ENCODE measurements at regions not wholly inside any gene's neighbourhood (a gene's known extent, or its start where the extent isn't known, plus 50 kb on each side); places are given as distances from the start of the nearest gene placed in this dataset.
"Not testable (repeated sequence)": the region's sequence is repeated elsewhere in the genome, so short reads cannot be mapped to it uniquely, and the experiment has no call there.

DNA sequence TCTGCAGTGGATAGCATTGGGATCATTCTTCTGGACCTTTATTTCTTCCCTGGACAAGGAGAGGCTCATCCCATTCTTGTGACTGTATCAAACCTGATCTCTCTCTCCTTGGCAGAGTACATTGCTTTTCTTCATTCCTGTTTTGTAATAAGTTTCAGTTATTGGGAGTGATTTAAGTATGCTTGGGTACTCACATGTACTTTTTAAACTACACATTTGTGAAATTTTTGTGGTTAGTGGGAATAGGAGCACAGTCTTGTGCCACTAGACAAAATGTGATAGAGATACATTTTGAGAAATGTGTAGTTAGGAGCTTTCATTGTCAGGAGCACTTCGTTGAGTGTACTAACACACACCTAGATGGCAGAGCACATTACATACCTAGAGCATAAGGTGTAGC lies 262.6 kb downstream of the C3orf38 start:
- DNase-seq: no peak

DNA sequence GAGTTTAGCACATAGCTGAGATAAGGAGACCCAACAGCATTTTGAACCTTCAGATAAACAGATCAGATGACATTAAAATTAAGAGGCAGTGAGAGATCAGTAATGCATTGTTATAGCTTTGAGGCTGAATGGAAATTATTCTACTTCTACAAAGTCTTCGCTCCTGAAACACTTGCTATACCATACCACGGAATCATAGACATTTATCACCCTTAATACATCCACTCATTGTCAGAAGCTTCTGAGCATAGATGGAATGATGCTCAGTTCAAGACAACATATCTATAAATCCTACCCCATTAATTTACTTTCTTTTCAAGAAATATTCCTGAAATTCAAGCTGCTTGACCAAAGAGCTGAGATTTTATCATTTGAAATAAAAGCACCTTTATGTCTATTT lies 266.7 kb downstream of the C3orf38 start:
- no peak for DNase-seq

DNA sequence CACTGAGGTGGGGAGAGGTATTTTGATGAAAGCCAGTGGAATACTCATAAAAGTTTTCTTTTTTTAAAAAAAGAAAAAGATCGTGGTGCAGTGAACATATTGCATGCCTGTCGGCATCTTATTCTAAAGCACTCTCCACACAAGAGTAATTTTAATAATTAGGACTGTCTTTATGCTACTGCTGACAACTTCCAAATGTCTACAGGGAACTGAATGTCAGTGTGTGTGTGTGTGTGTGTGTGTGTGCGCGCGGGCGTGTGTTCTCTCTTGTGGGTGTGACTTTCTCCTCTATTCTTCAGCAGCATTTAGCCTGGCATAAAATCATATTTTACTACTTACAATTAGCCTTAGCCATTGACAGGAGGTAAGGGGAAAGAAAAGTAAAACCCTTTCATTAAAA lies 268.5 kb downstream of the C3orf38 start:
- no peak for DNase-seq

DNA sequence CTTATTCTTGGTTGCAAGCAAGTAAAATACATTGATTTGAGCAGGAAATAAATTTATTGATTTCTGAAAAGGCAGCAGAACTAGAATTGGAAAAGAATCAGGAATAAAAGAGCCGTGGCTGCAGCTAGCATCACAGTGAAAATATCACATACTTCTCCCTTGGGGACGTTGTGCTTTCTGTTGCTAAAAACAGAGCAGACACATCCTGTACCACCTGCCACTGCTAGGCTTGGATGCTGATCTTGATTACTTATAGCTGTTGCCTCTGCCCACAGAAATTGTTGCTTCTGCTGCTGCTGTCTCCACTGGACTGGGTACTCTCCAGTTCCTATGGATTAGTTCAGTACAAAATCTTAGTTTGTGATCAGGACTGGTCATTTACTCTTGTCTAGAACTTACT lies 283.8 kb downstream of the C3orf38 start:
- DNase-seq: no peak

DNA sequence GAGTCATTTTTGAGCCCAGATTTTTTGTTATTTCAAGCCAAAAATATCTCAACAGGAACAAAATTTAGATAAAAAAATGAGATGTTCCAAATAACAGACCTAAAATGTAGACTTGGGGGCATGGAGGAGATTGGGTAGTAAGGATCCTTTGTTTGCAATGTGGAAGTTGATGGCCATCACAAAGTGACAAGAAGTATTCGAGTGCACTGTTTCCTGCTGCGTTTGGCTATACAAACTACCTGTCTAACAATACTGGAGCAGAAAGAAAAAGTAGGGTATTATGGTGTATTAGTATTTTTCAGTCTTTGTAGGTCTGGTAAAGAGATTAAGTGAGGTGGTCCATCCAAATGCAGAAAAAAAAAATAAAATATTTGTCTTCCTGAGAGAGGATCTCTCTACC lies 284.2 kb downstream of the C3orf38 start:
- no peak for DNase-seq

- no peak for DNase-seq
Measured at GRCh38 chr3:88440701-88441100, 290.9 kb downstream of the C3orf38 start.

DNA sequence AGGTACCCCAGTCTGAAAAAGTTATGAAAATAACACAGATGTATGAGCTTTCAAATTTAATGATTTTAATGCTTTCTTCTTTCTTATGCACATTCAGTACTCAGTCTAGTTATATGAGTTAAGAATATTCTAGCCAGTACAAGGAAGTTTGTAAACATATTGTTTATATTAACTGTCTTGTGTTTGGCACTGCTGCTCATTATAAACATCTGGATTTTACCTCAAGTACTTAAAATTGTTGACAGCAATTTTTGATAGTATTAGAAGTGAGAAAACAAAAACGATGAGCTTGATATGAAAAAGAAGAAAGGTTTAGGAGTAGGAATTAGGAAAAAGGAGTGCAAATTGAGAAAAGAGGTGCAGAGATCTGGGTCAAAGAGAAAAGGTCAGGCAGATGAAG lies 293.3 kb downstream of the C3orf38 start:
- no peak for DNase-seq

DNA sequence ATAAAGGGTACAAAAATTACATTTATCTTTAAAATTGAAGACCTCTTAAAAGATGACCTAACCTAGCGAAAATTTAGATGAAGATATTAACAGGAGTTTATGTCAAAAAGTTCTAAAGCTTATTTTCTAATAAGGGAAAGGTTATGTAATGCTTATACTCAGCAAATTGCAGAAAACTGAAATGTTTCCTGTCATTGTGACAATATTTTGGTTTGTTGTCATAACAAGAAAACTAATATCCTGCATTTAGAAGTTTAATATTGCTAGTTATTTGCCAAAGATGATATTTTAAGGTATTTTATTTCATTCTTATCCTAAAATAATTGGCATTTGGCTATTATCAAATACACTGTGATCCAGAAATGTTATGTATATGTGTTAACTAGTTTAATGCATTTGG lies 294.5 kb downstream of the C3orf38 start:
- DNase-seq: no peak

DNA sequence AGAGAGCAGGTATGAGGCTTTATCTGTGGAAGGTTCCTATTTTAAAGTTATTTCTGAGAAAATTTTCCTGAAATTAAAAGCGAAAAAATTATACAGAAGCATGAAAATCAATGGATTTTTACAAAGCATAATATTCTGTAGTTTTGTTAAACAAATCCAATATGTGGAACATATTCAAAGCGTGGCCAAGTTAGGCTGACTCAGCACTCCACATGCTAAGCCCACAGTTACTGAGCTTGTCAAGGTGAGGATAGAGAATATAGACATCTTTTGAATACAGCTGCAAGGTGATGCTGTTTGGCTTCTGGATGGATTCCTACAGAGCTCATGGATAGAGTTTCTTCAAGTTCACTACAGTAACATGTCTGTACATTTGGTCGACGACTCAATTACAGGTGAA lies 302.5 kb downstream of the C3orf38 start:
- DNase-seq: no peak

- no peak for DNase-seq
Measured at GRCh38 chr3:88460369-88460768, 310.6 kb downstream of the C3orf38 start.

GRCh38 chr3:88462230-88462629 lies 312.5 kb downstream of the C3orf38 start:
- no peak for DNase-seq

DNA sequence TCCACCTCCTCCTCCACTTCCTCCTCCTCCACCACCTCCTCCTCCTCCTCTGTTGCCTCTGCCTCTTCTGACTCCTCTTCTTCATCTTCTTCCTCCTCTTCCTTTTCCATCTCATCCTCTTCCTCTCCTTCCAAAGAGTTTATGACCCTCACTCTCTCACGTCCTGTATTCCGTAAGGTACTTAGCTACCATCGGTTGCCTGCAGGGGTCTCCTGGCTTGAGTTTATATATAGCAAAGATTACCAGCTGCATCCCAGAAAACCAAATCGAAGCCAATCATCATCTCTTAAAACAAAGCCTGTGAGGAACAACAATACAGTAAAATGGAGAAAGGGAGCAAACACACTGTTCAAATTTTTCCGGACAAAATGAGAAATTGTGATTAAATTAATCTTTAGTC lies 317.4 kb downstream of the C3orf38 start:
- DNase-seq: no peak

- no peak for DNase-seq
Measured at GRCh38 chr3:88469216-88469615, 319.5 kb downstream of the C3orf38 start.

- DNase-seq: no peak
Measured at GRCh38 chr3:88478460-88478859, 328.7 kb downstream of the C3orf38 start.

DNA sequence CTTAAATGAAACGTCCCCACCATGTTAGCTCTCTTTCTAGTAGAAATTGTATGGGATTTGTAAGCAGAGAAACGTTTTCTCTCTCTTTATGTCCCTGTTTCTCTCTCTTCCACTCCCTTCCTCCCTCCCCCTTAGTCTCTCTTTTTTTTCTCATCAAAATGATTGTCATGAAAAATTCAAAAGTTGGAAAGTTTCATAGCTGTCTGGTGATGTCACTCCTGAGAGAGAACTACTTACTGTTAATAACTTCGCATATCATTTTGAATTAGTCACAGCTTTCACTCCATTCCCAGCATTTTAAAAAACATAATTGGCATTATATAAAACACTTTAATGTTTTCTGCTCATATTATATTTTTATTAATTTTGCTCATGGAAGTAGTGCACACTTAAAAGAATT lies 331.1 kb downstream of the C3orf38 start:
- no peak for DNase-seq

DNA sequence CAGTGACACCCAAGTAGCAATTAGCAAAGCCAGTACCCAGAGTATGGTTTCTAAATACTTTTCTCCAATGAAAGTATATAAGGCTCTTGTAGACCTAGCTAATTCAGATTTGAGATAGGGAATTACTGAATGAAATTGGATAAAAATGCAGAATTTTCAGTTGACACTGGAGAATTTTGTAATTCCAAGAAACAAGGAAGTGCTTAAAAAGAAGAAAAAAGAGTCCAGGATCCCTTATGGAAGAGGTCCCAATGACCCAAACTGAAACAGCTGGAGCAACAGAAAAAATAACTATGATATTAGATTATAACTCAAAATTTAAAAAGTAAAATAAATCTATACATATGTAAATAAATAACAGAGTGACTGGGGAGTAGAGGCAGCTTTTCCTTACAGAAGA lies 335.2 kb downstream of the C3orf38 start:
- no peak for DNase-seq

DNA sequence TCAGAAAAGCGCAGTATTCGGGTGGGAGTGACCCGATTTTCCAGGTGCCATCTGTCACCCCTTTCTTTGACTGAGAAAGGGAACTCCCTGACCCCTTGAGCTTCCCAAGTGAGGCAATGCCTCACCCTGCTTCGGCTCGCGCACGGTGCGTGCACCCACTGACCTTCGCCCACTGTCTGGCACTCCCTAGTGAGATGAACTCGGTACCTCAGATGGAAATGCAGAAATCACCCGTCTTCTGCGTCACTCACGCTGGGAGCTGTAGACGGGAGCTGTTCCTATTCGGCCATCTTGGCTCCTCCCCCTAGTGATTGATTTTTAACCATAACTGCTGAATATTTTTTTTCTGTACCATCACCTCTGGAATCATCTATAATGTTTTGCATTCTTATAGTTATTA lies 359.1 kb downstream of the C3orf38 start:
- not testable (repeated sequence) for DNase-seq

GRCh38 chr3:88509582-88509981 lies 359.8 kb downstream of the C3orf38 start:
- no peak for DNase-seq

DNA sequence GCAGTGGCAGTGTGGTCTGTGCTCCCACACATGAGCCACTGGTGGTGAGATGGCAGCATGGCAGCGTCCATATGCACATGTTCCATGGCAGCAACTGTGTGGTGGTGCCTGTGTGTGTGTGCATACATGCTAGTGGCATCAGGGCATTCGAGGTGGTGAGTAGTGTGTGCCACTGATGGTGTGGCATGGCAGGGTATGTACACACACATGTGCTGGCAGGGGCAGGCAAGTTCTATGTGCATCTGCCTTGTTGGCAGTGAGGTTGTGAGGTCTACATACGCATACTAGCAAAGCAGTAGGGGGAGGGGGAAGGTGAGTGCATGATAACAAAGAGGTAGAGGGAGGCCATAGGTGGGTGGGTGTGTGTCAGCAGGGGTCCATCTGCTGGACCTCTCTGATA lies 378.7 kb downstream of the C3orf38 start:
- no peak for DNase-seq

GRCh38 chr3:88534534-88534933 lies 384.8 kb downstream of the C3orf38 start:
- DNase-seq: no peak

- DNase-seq: no peak
Measured at GRCh38 chr3:88535563-88535962, 385.8 kb downstream of the C3orf38 start.

- DNase-seq: no peak
Measured at GRCh38 chr3:88542916-88543315, 393.2 kb downstream of the C3orf38 start.

DNA sequence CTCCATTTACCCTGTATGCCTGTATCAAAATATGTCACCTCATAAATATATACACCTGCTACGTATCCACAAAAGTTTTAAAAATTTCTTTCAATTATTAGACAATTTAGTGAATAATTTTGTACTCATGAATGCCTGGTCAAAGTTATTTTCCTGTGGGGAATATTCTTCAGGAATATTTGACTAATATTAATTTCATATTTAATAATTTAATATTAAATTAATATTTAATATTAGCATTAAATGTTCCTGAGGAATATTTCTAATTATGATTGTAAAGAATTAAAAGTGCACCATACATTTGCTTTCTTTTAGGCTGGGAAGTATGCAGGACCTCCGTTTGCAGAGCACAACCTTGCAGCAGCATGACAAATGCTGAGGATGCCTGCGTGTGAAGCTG lies 422.7 kb downstream of the C3orf38 start:
- no peak for DNase-seq

GRCh38 chr3:88573472-88573871 lies 423.7 kb downstream of the C3orf38 start:
- no peak for DNase-seq

GRCh38 chr3:88574146-88574545 lies 424.4 kb downstream of the C3orf38 start:
- no peak for DNase-seq

DNA sequence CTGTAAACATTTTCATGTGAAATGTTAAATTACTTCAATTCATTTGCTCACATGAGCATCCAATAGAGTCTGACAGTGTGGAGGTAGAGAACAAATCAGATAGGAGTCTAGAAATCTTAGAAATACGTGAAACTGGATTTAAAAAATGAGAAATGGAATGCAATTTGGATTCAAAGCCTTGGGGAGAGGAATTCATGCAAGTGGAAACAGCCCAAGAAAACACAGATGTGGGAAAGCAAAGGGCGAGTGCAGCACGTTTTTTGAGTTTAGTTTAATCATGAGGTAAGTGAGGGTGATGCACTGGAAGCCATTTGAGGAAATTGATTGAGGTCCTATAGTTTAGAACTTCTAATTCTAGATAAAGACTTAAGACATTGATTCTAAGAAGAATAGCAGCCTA lies 434.7 kb downstream of the C3orf38 start:
- DNase-seq: no peak
